Adrenal gland (tissue), 9 donors: ENCODE measurements at regions not wholly inside any gene's neighbourhood (a gene's known extent, or its start where the extent isn't known, plus 50 kb on each side); places are given as distances from the start of the nearest gene placed in this dataset.

Experiments used
- DNase-seq, 7 donors: peaks; one replicate each; pipeline ENCODE4 v3.0.0-alpha.2; 2019 to 2020
- H3K27ac ChIP-seq, 5 donors: fragments of 200-600 bp; sonication (generic) in 4 of 5; 1 replicate in 3 of 5; 2 replicates in 2 of 5; pipeline versions ENCODE4 v1.5.1 to v1.8.0; 2016 to 2020; ENCODE audit warnings: mild to moderate bottlenecking in 1 of 5
- H3K27me3 ChIP-seq: fragments of 200-600 bp; 2 replicates; pipeline ENCODE4 v1.8.0; 2021
- H3K36me3 ChIP-seq, 2 donors: fragments of 200-600 bp; replicated peaks in 1 of 2; 1 replicate in 1 of 2; 2 replicates in 1 of 2; pipeline versions ENCODE4 v1.5.1 to v1.8.0; 2018 to 2022
- H3K4me1 ChIP-seq, 2 donors: fragments of 200-600 bp; replicated peaks in 1 of 2; 1 replicate in 1 of 2; 2 replicates in 1 of 2; pipeline versions ENCODE4 v1.5.1 to v1.8.0; 2018 to 2021
- H3K4me3 ChIP-seq, 4 donors: fragments of 200-600 bp; sonication (generic) in 3 of 4; one replicate each; pipeline ENCODE4 v1.5.1; 2016 to 2018
- H3K9me3 ChIP-seq, 3 donors: fragments of 200-600 bp; sonication (generic) in 1 of 3; replicated peaks in 1 of 3; 1 replicate in 2 of 3; 2 replicates in 1 of 3; pipeline versions ENCODE4 v1.5.1 to v1.8.0; 2016 to 2021
- CTCF ChIP-seq, 6 experiments: fragments of 450-650 bp in 4 of 6; fragments of 200-600 bp in 2 of 6; sonication (generic) in 1 of 6; IDR thresholded peaks; 1 replicate in 5 of 6; 2 replicates in 1 of 6; pipeline versions ENCODE4 v1.5.1 to v1.8.0; 2016 to 2021; ENCODE audit warnings: antibody characterized with exemption in 6 of 6, mild to moderate bottlenecking in 2 of 6, moderate library complexity in 1 of 6
- POLR2A ChIP-seq, 2 donors: fragments of 450-650 bp; IDR thresholded peaks; one replicate each; pipeline ENCODE4 v1.6.1; 2017; ENCODE audit warnings: antibody characterized with exemption in 2 of 2, mild to moderate bottlenecking in 2 of 2, moderate library complexity in 1 of 2
- WGBS, 4 donors: extraction: QIAGEN DNeasy Blood & Tissue Kit in 2 of 4; methylation state at CpG; one replicate each; pipeline versions ENCODE4 v1.1.5 to v1.1.7; 2013 to 2017; 5-methylcytosine and 5-hydroxymethylcytosine counted together
- intact Hi-C, 2 donors: fragments of 100-400 bp; cut with DNase I; formaldehyde crosslinking; loops; one replicate each; pipeline versions ENCODE4 v1.14.1 to v1.15.0; 2022 to 2023
- donor health status: healthy with polysubstance abuse.
- donor health status: Bipolar disorder and iron deficiency.
- donor health status: DM: yes; HTN: yes; CAD: no.
- donor health status: DM: no; HTN: no; CAD: no.
- donor health status: DM: no; HTN: no; CAD: no.

GRCh38 chrX:85444613-85445012 is 65.1 kb upstream of the POF1B start:
- TF ChIP-seq POLR2A (IDR thresholded peaks at IDR 0.05) (no peak), CTCF (IDR thresholded peaks at IDR 0.05) (no peak)
- DNase-seq, result no peak
- intact Hi-C loops, result no loop called here
- WGBS, 4 donors, result 44 to 65% (median 55%) methylated on average over 2 of the region's 2 CpGs
- Histone ChIP-seq H3K4me1 (no peaks in the 10 kb centered on the region), H3K4me3 (no peak overlapping the region), H3K27ac (no peak overlapping the region), H3K9me3 (no peaks in the 10 kb centered on the region), H3K36me3 (no peaks in the 10 kb centered on the region), H3K27me3 (no peaks in the 10 kb centered on the region)
